ENCODE measurements at regions not wholly inside any gene's neighbourhood (a gene's known extent, or its start where the extent isn't known, plus 50 kb on each side); places are given as distances from the start of the nearest gene placed in this dataset.

DNA sequence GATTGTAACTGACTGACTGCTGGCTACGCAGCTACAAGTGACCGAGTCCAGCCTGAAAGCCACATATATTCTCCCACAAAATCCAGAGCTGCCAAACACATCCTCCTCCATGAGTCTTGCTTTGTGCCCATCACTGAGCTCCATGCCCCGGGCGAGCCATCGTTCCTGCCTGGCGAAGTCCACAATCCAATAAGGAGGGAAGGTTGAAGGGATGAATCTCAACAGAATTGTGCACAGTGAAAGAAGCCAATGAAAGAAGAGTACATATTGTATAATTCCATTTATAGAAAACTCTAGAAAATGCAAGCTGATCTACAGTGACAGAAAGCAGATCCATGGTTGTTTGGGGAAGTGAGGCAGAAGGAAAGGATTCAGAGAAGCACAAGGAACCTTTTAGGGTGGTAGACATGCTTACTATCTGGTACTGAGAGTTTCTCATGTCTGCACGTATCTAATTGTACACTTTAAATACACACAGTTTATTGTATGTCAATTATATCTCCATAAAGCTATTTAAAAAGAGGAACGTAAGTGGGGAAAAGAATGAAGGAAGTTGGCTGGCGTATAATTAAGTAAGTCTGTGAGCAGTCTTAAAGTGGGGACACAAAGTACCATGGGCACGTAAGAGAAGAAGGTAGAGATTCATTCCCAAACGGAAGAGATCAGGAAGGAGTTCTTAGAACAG lies 115.9 kb upstream of the JUN start:
- H3K9me3 ChIP-seq (replicated peaks; ENCODE audit: control insufficient read depth, insufficient read depth, low read depth, low read length) = no peaks in the 10 kb centered on the region
- intact Hi-C loops (cut with micrococcal nuclease) = loop anchor here (1.0 to 5.0 kb wide), 4 partner anchors 15 to 115 kb away; partner anchors contain the start of gene JUN
- peak overlapping the region; percentile 82 for H3K4me2 ChIP-seq (ENCODE audit: insufficient read depth, low read length)
- 10% methylated on average over 11 of the region's 11 CpGs for WGBS (ENCODE audit: insufficient coverage, low coverage, missing lambda C conversion rate)
- no peak for ATAC-seq
- ChIA-PET CTCF (ENCODE audit: low intra/inter-chr PET ratio) (no interaction called here), POLR2A (interaction anchor here (0.6 to 3.5 kb wide), 9 partner anchors 10 to 120 kb away, joined by 3 to 17 read pairs (median 5); partner anchors contain the start of gene JUN)
- no peaks in the 10 kb centered on the region for H3K36me3 ChIP-seq (ENCODE audit: control insufficient read depth, insufficient read depth, low read length)
- no peaks in the 10 kb centered on the region for H4K20me1 ChIP-seq (replicated peaks; ENCODE audit: control insufficient read depth, insufficient read depth, low read length)
- no peaks in the 10 kb centered on the region for H3K27me3 ChIP-seq (ENCODE audit: control insufficient read depth in 2 of 2, insufficient read depth in 2 of 2, low read length in 2 of 2)
- H3K79me2 ChIP-seq (ENCODE audit: control insufficient read depth, insufficient read depth, low read length) = no peaks in the 10 kb centered on the region
- no peak for DNase-seq (ENCODE audit: extremely low read depth in 1 of 4, low spot score in 3 of 4)
- H2AFZ ChIP-seq (ENCODE audit: low read depth, low read length) = peak overlapping the region; percentile 85
- no TSS peak for BruUV-seq (replicated peaks)
- peaks cover 4% of the 10 kb centered on the region for H3K9me1 ChIP-seq (ENCODE audit: control insufficient read depth, insufficient read depth, low read length)
- no peak for FAIRE-seq
- H3K4me1 ChIP-seq (replicated peaks in 1 of 2; ENCODE audit: control insufficient read depth in 2 of 2, insufficient read depth in 2 of 2, low read length in 2 of 2) = peaks cover 59 to 74% of the 10 kb centered on the region in 2 experiments
- peak overlapping the region; percentile 95 for H3K27ac ChIP-seq (ENCODE audit: extremely low read depth, low read depth, low read length)
- peak overlapping the region; percentile 49 to 74; a peak in 3 of 4 replicates for H3K9ac ChIP-seq (ENCODE audit: insufficient read depth in 1 of 2, low read depth in 2 of 2, low read length in 2 of 2)
- H3K4me3 ChIP-seq = no peak overlapping the region; the same call in 1 of the 2 replicates
- in situ Hi-C loops (cut with MboI) = no loop called here
- TF ChIP-seq CCAR2 (IDR thresholded peaks at IDR 0.05; ENCODE audit: low read depth, low read length) = 0 out of 2 replicates have a peak, but pooled peaks have one; percentile 0
- TF ChIP-seq MTA2 (IDR thresholded peaks at IDR 0.05; ENCODE audit: low read depth) = peak; percentile 28; the same call in 1 of the 2 replicates
- TF ChIP-seq, protein P1, sequence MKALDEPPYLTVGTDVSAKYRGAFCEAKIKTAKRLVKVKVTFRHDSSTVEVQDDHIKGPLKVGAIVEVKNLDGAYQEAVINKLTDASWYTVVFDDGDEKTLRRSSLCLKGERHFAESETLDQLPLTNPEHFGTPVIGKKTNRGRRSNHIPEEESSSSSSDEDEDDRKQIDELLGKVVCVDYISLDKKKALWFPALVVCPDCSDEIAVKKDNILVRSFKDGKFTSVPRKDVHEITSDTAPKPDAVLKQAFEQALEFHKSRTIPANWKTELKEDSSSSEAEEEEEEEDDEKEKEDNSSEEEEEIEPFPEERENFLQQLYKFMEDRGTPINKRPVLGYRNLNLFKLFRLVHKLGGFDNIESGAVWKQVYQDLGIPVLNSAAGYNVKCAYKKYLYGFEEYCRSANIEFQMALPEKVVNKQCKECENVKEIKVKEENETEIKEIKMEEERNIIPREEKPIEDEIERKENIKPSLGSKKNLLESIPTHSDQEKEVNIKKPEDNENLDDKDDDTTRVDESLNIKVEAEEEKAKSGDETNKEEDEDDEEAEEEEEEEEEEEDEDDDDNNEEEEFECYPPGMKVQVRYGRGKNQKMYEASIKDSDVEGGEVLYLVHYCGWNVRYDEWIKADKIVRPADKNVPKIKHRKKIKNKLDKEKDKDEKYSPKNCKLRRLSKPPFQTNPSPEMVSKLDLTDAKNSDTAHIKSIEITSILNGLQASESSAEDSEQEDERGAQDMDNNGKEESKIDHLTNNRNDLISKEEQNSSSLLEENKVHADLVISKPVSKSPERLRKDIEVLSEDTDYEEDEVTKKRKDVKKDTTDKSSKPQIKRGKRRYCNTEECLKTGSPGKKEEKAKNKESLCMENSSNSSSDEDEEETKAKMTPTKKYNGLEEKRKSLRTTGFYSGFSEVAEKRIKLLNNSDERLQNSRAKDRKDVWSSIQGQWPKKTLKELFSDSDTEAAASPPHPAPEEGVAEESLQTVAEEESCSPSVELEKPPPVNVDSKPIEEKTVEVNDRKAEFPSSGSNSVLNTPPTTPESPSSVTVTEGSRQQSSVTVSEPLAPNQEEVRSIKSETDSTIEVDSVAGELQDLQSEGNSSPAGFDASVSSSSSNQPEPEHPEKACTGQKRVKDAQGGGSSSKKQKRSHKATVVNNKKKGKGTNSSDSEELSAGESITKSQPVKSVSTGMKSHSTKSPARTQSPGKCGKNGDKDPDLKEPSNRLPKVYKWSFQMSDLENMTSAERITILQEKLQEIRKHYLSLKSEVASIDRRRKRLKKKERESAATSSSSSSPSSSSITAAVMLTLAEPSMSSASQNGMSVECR (CRISPR knock-in tag; IDR thresholded peaks at IDR 0.05) = 0 out of 2 replicates have a peak, but pooled peaks have one; percentile 42
- peak; percentile 21 for TF ChIP-seq RBBP5 (IDR thresholded peaks at IDR 0.05; ENCODE audit: borderline replicate concordance, insufficient read depth, low read length, poor library complexity, severe bottlenecking)
- no peak for TF ChIP-seq ZNF79 (CRISPR knock-in tag; IDR thresholded peaks at IDR 0.05; ENCODE audit: low read depth)
- peak; percentile 27; the same call in 1 of the 2 replicates for TF ChIP-seq ZNF589 (CRISPR knock-in tag; IDR thresholded peaks at IDR 0.05; ENCODE audit: low read depth)
- TF ChIP-seq ZNF175 (CRISPR knock-in tag; IDR thresholded peaks at IDR 0.05; ENCODE audit: low read depth) = 0 out of 2 replicates have a peak, but pooled peaks have one; percentile 5
- no peak for TF ChIP-seq ZNF668 (CRISPR knock-in tag; IDR thresholded peaks at IDR 0.05)
- no peak for TF ChIP-seq ZNF444 (CRISPR knock-in tag; IDR thresholded peaks at IDR 0.05)
- no peak for TF ChIP-seq CXXC5 (CRISPR knock-in tag; IDR thresholded peaks at IDR 0.05)
- TF ChIP-seq ZBTB17 (CRISPR knock-in tag; IDR thresholded peaks at IDR 0.05) = no peak
- 0 out of 2 replicates have a peak, but pooled peaks have one; percentile 42 for TF ChIP-seq TEAD2 (tag; IDR thresholded peaks at IDR 0.05)
- no peak for TF ChIP-seq BCOR (IDR thresholded peaks at IDR 0.05)
- TF ChIP-seq POLR2AphosphoS2 (IDR thresholded peaks at IDR 0.05; ENCODE audit: low read length) = no peak
- TF ChIP-seq TAF9B (IDR thresholded peaks at IDR 0.05; ENCODE audit: partially characterized antibody) = peak; percentile 17
- TF ChIP-seq CBX1 (IDR thresholded peaks at IDR 0.05; ENCODE audit: low read depth) = no peak
- TF ChIP-seq IRF2 (CRISPR knock-in tag; IDR thresholded peaks at IDR 0.05) = no peak
- TF ChIP-seq HDAC3 (IDR thresholded peaks at IDR 0.05; ENCODE audit: borderline replicate concordance, partially characterized antibody) = no peak
- TF ChIP-seq BRD4 (IDR thresholded peaks at IDR 0.05) = 0 out of 2 replicates have a peak, but pooled peaks have one; percentile 26
- TF ChIP-seq SPI1 (IDR thresholded peaks at IDR 0.05; ENCODE audit: borderline replicate concordance, low read depth, low read length) = peak; percentile 52; the same call in 1 of the 2 replicates
